Hepatocyte (in vitro differentiated cells): ENCODE measurements at regions not wholly inside any gene's neighbourhood (a gene's known extent, or its start where the extent isn't known, plus 50 kb on each side); places are given as distances from the start of the nearest gene placed in this dataset.

ENCODE experiments used
- DNase-seq: peaks from one replicate; pipeline ENCODE4 v3.0.0-alpha.2; 2016; ENCODE audit warnings: low spot score
- H2AFZ ChIP-seq: fragments of 200-600 bp; sonication (generic); 2 replicates; pipeline ENCODE4 v1.6.0; 2016; ENCODE audit warnings: antibody characterized with exemption, mild to moderate bottlenecking
- H3K27ac ChIP-seq: fragments of 200-600 bp; sonication (generic); 2 replicates; pipeline ENCODE4 v1.5.1; 2016; ENCODE audit warnings: mild to moderate bottlenecking
- H3K27me3 ChIP-seq: fragments of 200-600 bp; sonication (generic); 2 replicates; pipeline ENCODE4 v1.6.1; 2016
- H3K36me3 ChIP-seq: fragments of 200-600 bp; sonication (generic); replicated peaks from 2 replicates; pipeline ENCODE4 v1.5.1; 2016; ENCODE audit warnings: low read depth; ENCODE audit not compliant: insufficient read depth
- H3K4me1 ChIP-seq: fragments of 200-600 bp; sonication (generic); 2 replicates; pipeline ENCODE4 v1.5.1; 2016; ENCODE audit warnings: mild to moderate bottlenecking, moderate library complexity; ENCODE audit not compliant: insufficient read depth
- H3K4me2 ChIP-seq: fragments of 200-600 bp; sonication (generic); 2 replicates; pipeline ENCODE4 v1.6.0; 2016
- H3K4me3 ChIP-seq: fragments of 200-600 bp; sonication (generic); 2 replicates; pipeline ENCODE4 v1.5.1; 2016; ENCODE audit warnings: mild to moderate bottlenecking
- H3K79me2 ChIP-seq: fragments of 200-600 bp; sonication (generic); 2 replicates; pipeline ENCODE4 v1.6.0; 2017; ENCODE audit warnings: mild to moderate bottlenecking
- H3K9me2 ChIP-seq: fragments of 200-600 bp; sonication (generic); replicated peaks from 2 replicates; pipeline ENCODE4 v1.6.0; 2017; ENCODE audit warnings: mild to moderate bottlenecking; ENCODE audit not compliant: insufficient read depth
- H3K9me3 ChIP-seq: fragments of 200-600 bp; sonication (generic); 2 replicates; pipeline ENCODE4 v1.5.1; 2016; ENCODE audit warnings: low read depth, mild to moderate bottlenecking
- H4K20me1 ChIP-seq: fragments of 200-600 bp; sonication (generic); 2 replicates; pipeline ENCODE4 v1.6.0; 2016; ENCODE audit warnings: mild to moderate bottlenecking; ENCODE audit not compliant: insufficient read depth, poor library complexity, severe bottlenecking
- EZH2 ChIP-seq: fragments of 200-600 bp; sonication (generic); IDR thresholded peaks from 2 replicates; pipeline ENCODE4 v1.6.1; 2016; ENCODE audit warnings: antibody characterized with exemption, mild to moderate bottlenecking, borderline replicate concordance
- EZH2phosphoT487 ChIP-seq: fragments of 200-600 bp; sonication (generic); IDR thresholded peaks from one replicate; pipeline ENCODE4 v1.6.1; 2018; ENCODE audit warnings: antibody characterized with exemption, mild to moderate bottlenecking, low read depth, moderate library complexity; ENCODE audit not compliant: unreplicated experiment, severe bottlenecking
- WGBS: methylation state at CpG from one replicate; pipeline ENCODE4 v1.1.6; 2016; ENCODE audit warnings: low lambda C conversion rate; ENCODE audit errors: missing lambda C conversion rate; 5-methylcytosine and 5-hydroxymethylcytosine counted together
- TF ChIP-seq, protein P1 (sequence below): fragments of 200-600 bp; sonication (generic); IDR thresholded peaks from 2 replicates; pipeline ENCODE4 v1.5.1; 2016; ENCODE audit warnings: antibody characterized with exemption, mild to moderate bottlenecking; ENCODE audit not compliant: poor library complexity

DNA sequence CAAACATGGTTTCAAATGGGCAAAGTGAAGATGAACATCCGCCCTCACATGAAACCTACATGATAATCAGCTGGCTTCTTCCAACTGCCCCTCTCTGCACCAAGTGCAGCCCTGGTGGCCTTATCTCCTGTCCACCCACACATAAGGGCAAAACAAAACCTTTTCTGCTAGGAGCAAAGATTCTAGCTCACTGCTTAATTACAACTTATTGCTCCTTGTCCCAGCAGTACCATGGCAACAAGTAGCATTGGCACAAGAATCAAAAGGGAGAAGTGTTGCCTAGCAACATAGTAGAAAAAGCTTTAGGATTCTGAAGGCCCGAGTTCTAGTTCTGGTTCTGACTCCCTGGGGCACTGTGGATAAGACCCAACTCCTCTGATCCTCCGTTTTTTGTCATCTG lies 68.7 kb upstream of the BMAL1 start:
- Histone ChIP-seq H3K36me3 (no peaks in the 10 kb centered on the region), H3K4me2 (no peak overlapping the region), H2AFZ (no peak overlapping the region), H3K27me3 (peaks cover 6% of the 10 kb centered on the region), H3K9me3 (no peaks in the 10 kb centered on the region), H4K20me1 (no peaks in the 10 kb centered on the region), H3K79me2 (no peaks in the 10 kb centered on the region), H3K4me3 (no peak overlapping the region), H3K27ac (no peak overlapping the region), H3K9me2 (no peaks in the 10 kb centered on the region), H3K4me1 (peaks cover 6% of the 10 kb centered on the region)
- TF ChIP-seq EZH2phosphoT487 (no peak), EZH2 (no peak)
- TF ChIP-seq, protein P1, sequence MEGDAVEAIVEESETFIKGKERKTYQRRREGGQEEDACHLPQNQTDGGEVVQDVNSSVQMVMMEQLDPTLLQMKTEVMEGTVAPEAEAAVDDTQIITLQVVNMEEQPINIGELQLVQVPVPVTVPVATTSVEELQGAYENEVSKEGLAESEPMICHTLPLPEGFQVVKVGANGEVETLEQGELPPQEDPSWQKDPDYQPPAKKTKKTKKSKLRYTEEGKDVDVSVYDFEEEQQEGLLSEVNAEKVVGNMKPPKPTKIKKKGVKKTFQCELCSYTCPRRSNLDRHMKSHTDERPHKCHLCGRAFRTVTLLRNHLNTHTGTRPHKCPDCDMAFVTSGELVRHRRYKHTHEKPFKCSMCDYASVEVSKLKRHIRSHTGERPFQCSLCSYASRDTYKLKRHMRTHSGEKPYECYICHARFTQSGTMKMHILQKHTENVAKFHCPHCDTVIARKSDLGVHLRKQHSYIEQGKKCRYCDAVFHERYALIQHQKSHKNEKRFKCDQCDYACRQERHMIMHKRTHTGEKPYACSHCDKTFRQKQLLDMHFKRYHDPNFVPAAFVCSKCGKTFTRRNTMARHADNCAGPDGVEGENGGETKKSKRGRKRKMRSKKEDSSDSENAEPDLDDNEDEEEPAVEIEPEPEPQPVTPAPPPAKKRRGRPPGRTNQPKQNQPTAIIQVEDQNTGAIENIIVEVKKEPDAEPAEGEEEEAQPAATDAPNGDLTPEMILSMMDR: no peak
- no peak for DNase-seq
- WGBS: 88% methylated on average over 3 of the region's 3 CpGs

DNA sequence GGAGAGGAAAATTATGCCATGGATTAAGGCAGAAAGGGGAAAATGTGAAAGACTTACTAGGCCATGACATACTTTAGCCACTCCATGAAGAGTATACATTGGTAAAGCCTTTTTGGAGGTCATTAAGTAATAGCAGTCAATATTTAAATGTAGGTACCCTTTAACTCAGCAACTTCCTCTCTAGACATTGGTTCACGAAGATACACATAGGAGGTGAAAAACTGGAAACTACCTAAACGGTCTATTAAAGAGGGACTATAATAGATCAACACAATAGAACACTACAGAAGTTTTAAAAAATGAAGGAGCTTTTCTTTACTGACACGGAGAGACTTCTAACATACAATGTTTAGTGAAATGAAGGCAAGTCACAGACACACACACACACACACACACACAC lies 68.2 kb upstream of the BMAL1 start:
- Histone ChIP-seq H3K4me1 (peaks cover 6% of the 10 kb centered on the region), H3K9me3 (no peaks in the 10 kb centered on the region)

DNA sequence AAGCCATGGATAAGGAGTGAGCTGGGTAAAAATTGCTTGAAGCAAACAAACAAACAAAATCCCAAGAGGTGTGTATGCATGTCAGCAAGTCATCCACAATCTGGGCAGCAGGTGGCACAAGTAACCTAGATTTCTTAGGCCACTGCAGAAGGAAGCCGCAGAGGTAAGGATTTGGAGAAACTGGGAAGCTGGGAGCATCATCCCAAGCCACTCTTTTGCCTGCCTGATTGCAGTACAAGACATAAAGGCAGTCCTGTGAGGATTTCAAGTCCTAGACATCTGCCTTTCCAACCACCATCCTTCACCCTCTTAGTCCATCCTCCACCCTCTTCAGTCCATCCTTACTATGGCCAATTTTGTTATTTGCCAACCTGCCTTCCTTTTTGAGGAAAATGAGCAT lies 67.2 kb upstream of the BMAL1 start:
- Histone ChIP-seq H3K4me3 (no peak overlapping the region), H3K27ac (no peak overlapping the region), H3K36me3 (no peaks in the 10 kb centered on the region), H4K20me1 (no peaks in the 10 kb centered on the region), H3K27me3 (peaks cover 6% of the 10 kb centered on the region), H3K4me1 (peaks cover 6% of the 10 kb centered on the region), H3K9me3 (no peaks in the 10 kb centered on the region), H3K9me2 (no peaks in the 10 kb centered on the region), H3K4me2 (no peak overlapping the region), H2AFZ (no peak overlapping the region), H3K79me2 (no peaks in the 10 kb centered on the region)
- no peak for TF ChIP-seq EZH2
- TF ChIP-seq, protein P1: peak; percentile 76
- TF ChIP-seq EZH2phosphoT487: no peak
- 0% methylated on average over 1 of the region's 1 CpG for WGBS
- DNase-seq: peak; percentile 79

More for the DNA sequence above, 68.2 kb upstream of the BMAL1 start:
- Histone ChIP-seq H3K79me2 (no peaks in the 10 kb centered on the region), H3K9me2 (no peaks in the 10 kb centered on the region), H2AFZ (no peak overlapping the region), H3K36me3 (no peaks in the 10 kb centered on the region), H4K20me1 (no peaks in the 10 kb centered on the region), H3K4me3 (no peak overlapping the region), H3K27me3 (peaks cover 6% of the 10 kb centered on the region), H3K27ac (no peak overlapping the region), H3K4me2 (no peak overlapping the region)
- 87% methylated on average over 3 of the region's 3 CpGs for WGBS
- DNase-seq: no peak
- TF ChIP-seq, protein P1: no peak
- TF ChIP-seq EZH2: no peak
- no peak for TF ChIP-seq EZH2phosphoT487

DNA sequence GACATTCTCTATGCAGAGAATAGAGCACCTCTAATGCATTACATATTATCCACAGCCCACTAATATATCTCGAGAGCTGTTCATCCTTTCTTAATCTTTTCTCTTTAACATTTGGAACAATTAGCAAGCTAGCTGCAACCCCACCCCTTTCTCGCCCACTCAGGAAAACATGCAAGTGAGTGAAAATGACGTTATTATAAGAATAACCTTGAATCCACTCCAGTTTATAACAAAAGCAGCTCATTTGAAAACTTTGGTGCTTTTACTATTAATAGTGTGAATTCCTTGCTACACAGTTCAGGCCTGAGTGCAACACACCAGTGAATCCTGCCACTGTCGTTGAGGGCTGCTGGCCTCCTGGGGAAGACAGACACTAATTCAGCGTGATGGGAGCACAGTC lies 63.3 kb upstream of the BMAL1 start:
- no peaks in the 10 kb centered on the region for H3K4me1 ChIP-seq
- no peak for DNase-seq
- peaks cover 6% of the 10 kb centered on the region for H3K27me3 ChIP-seq
- H3K4me3 ChIP-seq: no peak overlapping the region
- H2AFZ ChIP-seq: no peak overlapping the region
- no peaks in the 10 kb centered on the region for H3K79me2 ChIP-seq
- no peaks in the 10 kb centered on the region for H3K9me3 ChIP-seq
- 81% methylated on average over 5 of the region's 5 CpGs for WGBS
- TF ChIP-seq EZH2phosphoT487 (no peak), EZH2 (no peak)
- TF ChIP-seq, protein P1: no peak
- H3K27ac ChIP-seq: no peak overlapping the region
- H4K20me1 ChIP-seq: no peaks in the 10 kb centered on the region
- no peaks in the 10 kb centered on the region for H3K9me2 ChIP-seq
- no peak overlapping the region for H3K4me2 ChIP-seq
- no peaks in the 10 kb centered on the region for H3K36me3 ChIP-seq
